WI38 (cell line): ENCODE measurements at regions not wholly inside any gene's neighbourhood (a gene's known extent, or its start where the extent isn't known, plus 50 kb on each side); places are given as distances from the start of the nearest gene placed in this dataset.
"Not testable (repeated sequence)": the region's sequence is repeated elsewhere in the genome, so short reads cannot be mapped to it uniquely, and the experiment has no call there.

Experiments
- H3K4me3 ChIP-seq: 2 replicates; pipeline ENCODE4 v1.5.1; 2011; ENCODE audit warnings: low read depth, mild to moderate bottlenecking, control low read depth, low read length
- CTCF ChIP-seq: IDR thresholded peaks from 2 replicates; pipeline ENCODE4 v1.5.1; 2012; ENCODE audit warnings: low read depth, mild to moderate bottlenecking, control low read depth, low read length

- TF ChIP-seq CTCF: no peak
Observed at GRCh38 chr1:114250683-114251572, 97.3 kb upstream of the SYT6 start.

GRCh38 chr1:114249691-114250090 is 96.0 kb upstream of the SYT6 start:
- no peak overlapping the region for H3K4me3 ChIP-seq
- TF ChIP-seq CTCF: no peak

More at GRCh38 chr1:114250683-114251572, 97.3 kb upstream of the SYT6 start:
- no peak overlapping the region for H3K4me3 ChIP-seq

DNA sequence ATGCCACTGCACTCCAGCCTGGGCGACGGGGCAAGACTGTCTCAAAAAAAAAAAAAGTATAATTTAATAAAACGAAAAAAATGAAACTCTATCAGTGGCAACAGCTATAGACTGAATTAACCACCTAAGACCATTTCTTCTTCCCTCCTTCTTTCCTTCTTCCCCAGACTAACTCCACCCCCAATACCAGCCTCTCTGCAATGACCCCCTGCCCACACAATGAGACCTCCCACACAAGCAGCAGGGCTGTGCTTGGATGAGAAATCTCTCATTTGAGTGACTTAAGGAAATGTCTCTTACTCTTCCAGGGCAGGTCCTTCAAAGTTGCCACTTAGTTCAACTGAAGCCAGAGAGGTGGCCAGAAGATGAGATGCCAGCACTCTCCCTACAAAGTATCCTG is 94.5 kb upstream of the SYT6 start:
- H3K4me3 ChIP-seq: no peak overlapping the region
- TF ChIP-seq CTCF: no peak

DNA sequence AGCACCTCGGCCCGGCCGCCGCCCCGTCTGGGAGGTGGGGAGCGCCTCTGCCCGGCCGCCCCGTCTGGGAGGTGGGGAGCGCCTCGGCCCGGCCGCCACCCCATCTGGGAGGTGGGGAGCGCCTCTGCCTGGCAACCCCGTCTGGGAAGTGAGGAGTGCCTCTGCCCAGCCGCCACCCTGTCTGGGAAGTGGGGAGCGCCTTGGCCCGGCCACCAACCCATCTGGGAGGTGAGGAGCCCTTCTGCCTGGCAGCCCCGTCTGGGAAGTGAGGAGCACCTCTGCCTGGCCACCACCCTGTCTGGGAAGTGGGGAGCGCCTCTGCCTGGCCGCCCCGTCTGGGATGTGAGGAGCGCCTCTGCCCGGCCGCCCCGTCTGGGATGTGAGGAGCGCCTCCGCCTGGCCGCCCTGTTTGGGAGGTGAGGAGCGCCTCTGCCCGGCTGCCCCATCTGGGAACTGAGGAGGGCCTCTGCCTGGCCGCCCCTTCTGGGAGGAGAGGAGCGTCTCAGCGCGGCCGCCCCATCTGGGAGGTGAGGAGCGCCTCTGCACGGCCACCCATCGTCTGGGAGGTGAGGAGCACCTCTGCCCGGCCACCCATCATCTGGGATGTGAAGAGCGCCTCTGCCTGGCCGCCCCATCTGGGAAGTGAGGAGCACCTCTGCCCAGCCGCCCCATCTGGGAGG is 89.0 kb upstream of the SYT6 start:
- not testable (repeated sequence) for H3K4me3 ChIP-seq

- TF ChIP-seq CTCF: no peak
- H3K4me3 ChIP-seq: no peak overlapping the region
Observed at GRCh38 chr1:114238053-114238452, 84.4 kb upstream of the SYT6 start.

DNA sequence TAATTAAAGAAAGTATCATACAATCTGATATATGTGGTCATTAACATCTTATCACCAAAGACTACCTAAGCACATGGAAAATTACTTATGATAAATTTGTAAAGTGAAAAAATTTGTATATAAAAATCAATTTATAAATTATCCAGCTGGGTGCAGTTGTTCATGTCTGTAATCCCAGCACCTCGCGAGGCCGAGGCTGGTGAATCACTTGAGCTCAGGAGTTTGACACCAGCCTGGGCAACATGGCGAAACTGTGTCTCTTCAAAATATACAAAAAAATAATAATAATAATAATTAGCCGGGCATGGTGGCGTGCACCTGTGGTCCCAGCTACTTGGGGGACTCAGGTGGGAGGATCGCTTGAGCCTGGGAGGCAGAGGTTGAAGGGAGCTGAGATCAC is 82.8 kb upstream of the SYT6 start:
- TF ChIP-seq CTCF: no peak
- H3K4me3 ChIP-seq: no peak overlapping the region

- H3K4me3 ChIP-seq: no peak overlapping the region
- no peak for TF ChIP-seq CTCF
Observed at GRCh38 chr1:114235960-114236359, 82.3 kb upstream of the SYT6 start.
